ENCODE measurements at regions not wholly inside any gene's neighbourhood (a gene's known extent, or its start where the extent isn't known, plus 50 kb on each side); places are given as distances from the start of the nearest gene placed in this dataset.

DNA sequence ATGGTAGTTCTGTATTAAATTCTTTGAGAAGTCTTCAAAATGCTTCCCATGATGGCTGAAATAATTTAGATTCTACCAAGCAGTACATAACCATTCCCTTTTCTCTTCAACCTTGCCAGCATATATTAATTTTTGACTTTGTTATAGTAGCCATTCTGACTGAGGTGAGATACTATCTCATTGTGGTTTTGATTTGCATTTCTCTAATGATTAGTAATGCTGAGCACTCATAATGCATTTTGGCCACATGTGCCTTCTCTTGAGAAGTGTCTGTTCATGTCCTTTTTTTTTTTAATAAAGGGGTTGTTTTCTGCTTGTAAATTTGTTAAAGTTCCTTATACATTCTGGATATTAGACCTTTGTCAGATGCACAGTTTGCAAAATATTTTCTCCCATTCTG lies 173.9 kb downstream of the CALCRL start:
- peaks cover 0 to 4% (median 0%) of the 10 kb centered on the region in 12 donors for H3K4me1 ChIP-seq
- intact Hi-C loops (cut with DNase I), result no loop called here
- DNase-seq (no peak), ATAC-seq (no peak)
- H3K36me3 ChIP-seq, result no peaks in the 10 kb centered on the region
- no peak overlapping the region for H3K4me3 ChIP-seq
- peaks cover 0 to 25% (median 0%) of the 10 kb centered on the region in 12 donors for H3K9me3 ChIP-seq
- no peak overlapping the region for H3K27ac ChIP-seq
- H3K27me3 ChIP-seq, result no peaks in the 10 kb centered on the region
- no peak for TF ChIP-seq CTCF (IDR thresholded peaks at IDR 0.05)
- TF ChIP-seq POLR2A (IDR thresholded peaks at IDR 0.05), result no peak

GRCh38 chr2:187272255-187272654 lies 175.8 kb downstream of the CALCRL start:
- Histone ChIP-seq H3K4me1 (peaks cover 0 to 4% (median 0%) of the 10 kb centered on the region in 12 donors), H3K9me3 (peaks cover 0 to 13% (median 0%) of the 10 kb centered on the region in 12 donors), H3K36me3 (no peaks in the 10 kb centered on the region), H3K27ac (no peak overlapping the region), H3K4me3 (no peak overlapping the region), H3K27me3 (no peaks in the 10 kb centered on the region)
- intact Hi-C loops (cut with DNase I), result no loop called here
- ATAC-seq (no peak), DNase-seq (no peak)
- no peak for TF ChIP-seq POLR2A (IDR thresholded peaks at IDR 0.05)
- no peak for TF ChIP-seq CTCF (IDR thresholded peaks at IDR 0.05)

GRCh38 chr2:187271825-187272224 lies 176.2 kb downstream of the CALCRL start:
- ATAC-seq, result no peak

DNA sequence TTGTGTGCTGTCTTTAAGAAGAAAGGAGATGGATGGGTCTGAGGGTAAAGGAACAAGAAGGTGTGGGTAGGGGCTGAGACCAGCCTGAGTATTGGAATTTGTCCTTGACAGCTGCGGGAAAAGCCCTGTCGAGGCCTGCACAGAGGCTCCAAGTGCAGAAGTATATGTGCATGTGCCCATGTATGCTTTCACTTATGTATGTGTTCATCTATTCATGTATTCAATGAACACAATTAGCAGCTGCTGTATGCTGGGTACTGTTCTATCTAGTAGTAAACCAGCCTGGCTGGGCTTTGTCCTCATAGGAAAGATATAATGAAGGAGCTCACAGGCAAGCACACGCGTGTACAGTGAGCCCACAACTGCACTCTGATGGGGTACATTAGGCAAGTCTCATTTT lies 181.4 kb downstream of the CALCRL start:
- Histone ChIP-seq H3K27me3 (no peaks in the 10 kb centered on the region), H3K9me3 (peaks cover 0 to 5% (median 0%) of the 10 kb centered on the region in 12 donors), H3K4me3 (no peak overlapping the region), H3K27ac (no peak overlapping the region), H3K4me1 (peaks cover 0 to 6% (median 0%) of the 10 kb centered on the region in 12 donors), H3K36me3 (no peaks in the 10 kb centered on the region)
- intact Hi-C loops (cut with DNase I), result no loop called here
- ATAC-seq (no peak), DNase-seq (no peak)
- WGBS, 4 donors, result 55 to 73% (median 70%) methylated on average over 4 of the region's 4 CpGs
- TF ChIP-seq CTCF (IDR thresholded peaks at IDR 0.05) (no peak), POLR2A (IDR thresholded peaks at IDR 0.05) (no peak)

More at GRCh38 chr2:187271825-187272224, 176.2 kb downstream of the CALCRL start:
- TF ChIP-seq POLR2A (IDR thresholded peaks at IDR 0.05), result no peak
- no peak for TF ChIP-seq CTCF (IDR thresholded peaks at IDR 0.05)
- intact Hi-C loops (cut with DNase I), result no loop called here
- DNase-seq, result no peak
- Histone ChIP-seq H3K36me3 (no peaks in the 10 kb centered on the region), H3K27me3 (no peaks in the 10 kb centered on the region), H3K4me3 (no peak overlapping the region), H3K4me1 (peaks cover 0 to 3% (median 0%) of the 10 kb centered on the region in 12 donors), H3K27ac (no peak overlapping the region), H3K9me3 (peaks cover 0 to 9% (median 0%) of the 10 kb centered on the region in 12 donors)

Measured in heart left ventricle (tissue), 16 donors.